ENCODE measurements at regions not wholly inside any gene's neighbourhood (a gene's known extent, or its start where the extent isn't known, plus 50 kb on each side); places are given as distances from the start of the nearest gene placed in this dataset.

- Histone ChIP-seq H3K27me3 (peaks cover 0 to 37% of the 10 kb centered on the region in 2 donors), H3K4me1 (no peaks in the 10 kb centered on the region), H3K4me3 (no peak overlapping the region), H3K9me3 (no peaks in the 10 kb centered on the region), H3K27ac (no peak overlapping the region), H3K36me3 (no peaks in the 10 kb centered on the region)
- no peak for DNase-seq (ENCODE audit: low spot score in 2 of 2)
- WGBS, 2 donors: 11 to 19% methylated on average over 7 of the region's 7 CpGs
- TF ChIP-seq POLR2A (IDR thresholded peaks at IDR 0.05) (no peak), EP300 (IDR thresholded peaks at IDR 0.05) (no peak)
Measured at GRCh38 chr1:17915511-17916197, 160.5 kb downstream of the ACTL8 start.

- Histone ChIP-seq H3K27me3 (peaks cover 0 to 37% of the 10 kb centered on the region in 2 donors), H3K4me3 (no peak overlapping the region), H3K4me1 (no peaks in the 10 kb centered on the region), H3K27ac (no peak overlapping the region), H3K9me3 (no peaks in the 10 kb centered on the region), H3K36me3 (no peaks in the 10 kb centered on the region)
- no peak for DNase-seq (ENCODE audit: low spot score in 2 of 2)
- TF ChIP-seq CTCF (IDR thresholded peaks at IDR 0.05) (no peak), EP300 (IDR thresholded peaks at IDR 0.05) (no peak), POLR2A (IDR thresholded peaks at IDR 0.05) (no peak)
- 73 to 86% methylated on average over 2 to 3 of the region's 3 CpGs for WGBS, 2 donors
Measured at GRCh38 chr1:17916702-17917101, 161.6 kb downstream of the ACTL8 start.

- no peak for DNase-seq (ENCODE audit: low spot score in 2 of 2)
- Histone ChIP-seq H3K4me3 (no peak overlapping the region), H3K9me3 (no peaks in the 10 kb centered on the region), H3K27ac (no peak overlapping the region), H3K36me3 (no peaks in the 10 kb centered on the region), H3K4me1 (no peaks in the 10 kb centered on the region), H3K27me3 (peaks cover 0 to 23% of the 10 kb centered on the region in 2 donors)
- WGBS, 2 donors: 36 to 43% methylated on average over 10 of the region's 10 CpGs
- TF ChIP-seq EP300 (IDR thresholded peaks at IDR 0.05): no peak
- no peak for TF ChIP-seq POLR2A (IDR thresholded peaks at IDR 0.05)
- TF ChIP-seq CTCF (IDR thresholded peaks at IDR 0.05): no peak
Measured at GRCh38 chr1:17919525-17920439, 164.6 kb downstream of the ACTL8 start.

GRCh38 chr1:17920881-17921640 lies 165.9 kb downstream of the ACTL8 start:
- peaks cover 0 to 18% of the 10 kb centered on the region in 2 donors for H3K27me3 ChIP-seq
- TF ChIP-seq POLR2A (IDR thresholded peaks at IDR 0.05) (no peak), CTCF (IDR thresholded peaks at IDR 0.05) (no peak), EP300 (IDR thresholded peaks at IDR 0.05) (no peak)
- 59 to 68% methylated on average over 9 of the region's 9 CpGs for WGBS, 2 donors

GRCh38 chr1:17922833-17923232 lies 167.7 kb downstream of the ACTL8 start:
- Histone ChIP-seq H3K36me3 (no peaks in the 10 kb centered on the region), H3K4me1 (no peaks in the 10 kb centered on the region), H3K27ac (no peak overlapping the region), H3K27me3 (peaks cover 0 to 15% of the 10 kb centered on the region in 2 donors), H3K4me3 (no peak overlapping the region), H3K9me3 (no peaks in the 10 kb centered on the region)
- 11 to 22% methylated on average over 6 of the region's 6 CpGs for WGBS, 2 donors
- peak in 1 of 2 donors; percentile 45 for DNase-seq (ENCODE audit: low spot score in 2 of 2)
- TF ChIP-seq CTCF (IDR thresholded peaks at IDR 0.05): peak in 3 of 5 experiments; percentile 13 to 34 (median 24)
- no peak for TF ChIP-seq POLR2A (IDR thresholded peaks at IDR 0.05)
- no peak for TF ChIP-seq EP300 (IDR thresholded peaks at IDR 0.05)

More at GRCh38 chr1:17920881-17921640, 165.9 kb downstream of the ACTL8 start:
- H3K4me3 ChIP-seq: no peak overlapping the region
- H3K36me3 ChIP-seq: no peaks in the 10 kb centered on the region
- no peaks in the 10 kb centered on the region for H3K9me3 ChIP-seq
- DNase-seq (ENCODE audit: low spot score in 2 of 2): no peak
- H3K27ac ChIP-seq: no peak overlapping the region
- no peaks in the 10 kb centered on the region for H3K4me1 ChIP-seq

Measured in tibial nerve (tissue), 4 donors.